Tibial nerve (tissue), 4 donors: ENCODE measurements at regions not wholly inside any gene's neighbourhood (a gene's known extent, or its start where the extent isn't known, plus 50 kb on each side); places are given as distances from the start of the nearest gene placed in this dataset.

Experiments used
- DNase-seq, 2 donors: peaks; one replicate each; pipeline ENCODE4 v3.0.0-alpha.2; 2019; ENCODE audit warnings: low spot score in 2 of 2
- H3K27ac ChIP-seq, 4 donors: fragments of 200-600 bp; sonication (generic) in 3 of 4; one replicate each; pipeline ENCODE4 v1.5.1; 2017 to 2019; ENCODE audit warnings: mild to moderate bottlenecking in 1 of 4
- H3K27me3 ChIP-seq, 2 donors: fragments of 200-600 bp; sonication (generic) in 1 of 2; one replicate each; pipeline versions ENCODE4 v1.5.1 to v1.6.0; 2017 to 2019
- H3K36me3 ChIP-seq, 3 donors: fragments of 200-600 bp; sonication (generic); one replicate each; pipeline ENCODE4 v1.5.1; 2018 to 2019
- H3K4me1 ChIP-seq, 4 donors: fragments of 200-600 bp; sonication (generic) in 3 of 4; one replicate each; pipeline ENCODE4 v1.5.1; 2017 to 2019
- H3K4me3 ChIP-seq, 4 donors: fragments of 200-600 bp; sonication (generic) in 3 of 4; one replicate each; pipeline ENCODE4 v1.5.1; 2017 to 2019; ENCODE audit warnings: mild to moderate bottlenecking in 1 of 4, moderate library complexity in 1 of 4
- H3K9me3 ChIP-seq, 4 donors: fragments of 200-600 bp; sonication (generic) in 3 of 4; one replicate each; pipeline ENCODE4 v1.5.1; 2017 to 2019
- CTCF ChIP-seq, 5 experiments: fragments of 200-600 bp in 3 of 5; fragments of 450-650 bp in 2 of 5; sonication (generic) in 3 of 5; IDR thresholded peaks; one replicate each; pipeline ENCODE4 v1.5.1; 2016 to 2019; ENCODE audit warnings: antibody characterized with exemption in 5 of 5, mild to moderate bottlenecking in 3 of 5, moderate library complexity in 2 of 5
- EP300 ChIP-seq, 2 donors: sonication (generic); formaldehyde crosslinking; IDR thresholded peaks; one replicate each; pipeline ENCODE4 v1.6.1; 2017; ENCODE audit warnings: antibody characterized with exemption in 2 of 2, mild to moderate bottlenecking in 1 of 2
- POLR2A ChIP-seq, 2 donors: fragments of 450-650 bp; IDR thresholded peaks; one replicate each; pipeline ENCODE4 v1.6.1; 2017; ENCODE audit warnings: antibody characterized with exemption in 2 of 2, mild to moderate bottlenecking in 2 of 2, moderate library complexity in 2 of 2
- WGBS, 2 donors: methylation state at CpG; one replicate each; pipeline ENCODE4 v1.1.5; 2018; 5-methylcytosine and 5-hydroxymethylcytosine counted together

DNA sequence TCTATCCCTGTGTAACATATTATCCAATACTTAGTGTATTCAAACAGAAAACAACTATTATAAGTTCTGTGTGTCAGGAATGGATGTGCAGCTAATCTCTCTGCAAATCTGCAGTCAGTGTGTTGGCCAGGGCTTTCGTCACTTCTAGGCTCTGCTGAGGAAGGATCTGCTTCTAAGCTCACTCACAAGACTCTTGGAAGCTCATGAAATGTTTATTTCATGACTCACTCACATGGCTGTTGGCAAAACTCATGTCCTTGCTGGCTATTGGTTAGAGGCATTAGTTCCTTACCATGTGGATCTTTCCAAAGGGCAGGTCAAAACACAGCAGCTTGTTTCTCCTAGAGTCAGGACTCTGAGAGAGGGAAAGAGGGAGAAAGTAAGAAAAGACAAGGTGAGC, 367.4 kb upstream of the SMARCA2 start:
- Histone ChIP-seq H3K27me3 (no peaks in the 10 kb centered on the region), H3K4me1 (no peaks in the 10 kb centered on the region), H3K27ac (no peak overlapping the region), H3K9me3 (no peaks in the 10 kb centered on the region), H3K36me3 (no peaks in the 10 kb centered on the region), H3K4me3 (no peak overlapping the region)
- 35 to 38% methylated on average over 1 of the region's 1 CpG for WGBS, 2 donors
- no peak for DNase-seq
- TF ChIP-seq CTCF (IDR thresholded peaks at IDR 0.05) (no peak), EP300 (IDR thresholded peaks at IDR 0.05) (no peak), POLR2A (IDR thresholded peaks at IDR 0.05) (no peak)

- Histone ChIP-seq H3K4me3 (no peak overlapping the region), H3K27me3 (no peaks in the 10 kb centered on the region), H3K4me1 (no peaks in the 10 kb centered on the region), H3K9me3 (no peaks in the 10 kb centered on the region), H3K36me3 (no peaks in the 10 kb centered on the region), H3K27ac (no peak overlapping the region)
- DNase-seq, result no peak
- TF ChIP-seq EP300 (IDR thresholded peaks at IDR 0.05), result no peak
- TF ChIP-seq POLR2A (IDR thresholded peaks at IDR 0.05), result no peak
- TF ChIP-seq CTCF (IDR thresholded peaks at IDR 0.05), result no peak
- WGBS, 2 donors, result 62 to 67% methylated on average over 4 of the region's 4 CpGs
Measured at GRCh38 chr9:1653282-1653681, 361.9 kb upstream of the SMARCA2 start.

- no peak overlapping the region for H3K27ac ChIP-seq
- no peaks in the 10 kb centered on the region for H3K27me3 ChIP-seq
- H3K36me3 ChIP-seq, result no peaks in the 10 kb centered on the region
- no peaks in the 10 kb centered on the region for H3K4me1 ChIP-seq
- no peak for DNase-seq
- H3K9me3 ChIP-seq, result no peaks in the 10 kb centered on the region
- no peak overlapping the region for H3K4me3 ChIP-seq
- WGBS, 2 donors, result 52 to 67% methylated on average over 4 of the region's 4 CpGs
- TF ChIP-seq CTCF (IDR thresholded peaks at IDR 0.05) (no peak), EP300 (IDR thresholded peaks at IDR 0.05) (no peak), POLR2A (IDR thresholded peaks at IDR 0.05) (no peak)
Measured at GRCh38 chr9:1658661-1659362, 356.3 kb upstream of the SMARCA2 start.

DNA sequence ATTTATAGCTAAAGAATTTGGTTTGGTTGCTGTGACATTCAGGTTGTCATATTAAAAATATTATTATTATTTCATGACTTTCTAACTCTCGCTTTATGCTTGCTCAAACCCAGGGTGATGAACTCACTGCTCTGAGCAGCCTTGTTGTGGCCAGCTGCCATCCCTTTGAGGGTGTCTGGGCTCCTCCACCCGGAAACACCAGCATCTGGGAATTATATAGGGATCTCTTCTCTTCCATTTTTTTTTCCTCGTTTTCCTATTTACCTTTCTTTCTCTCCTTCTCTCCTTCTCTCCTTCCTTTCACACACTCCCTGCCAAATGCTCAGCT, 355.8 kb upstream of the SMARCA2 start:
- H3K9me3 ChIP-seq, result no peaks in the 10 kb centered on the region
- DNase-seq, result no peak
- H3K4me3 ChIP-seq, result no peak overlapping the region
- no peak overlapping the region for H3K27ac ChIP-seq
- no peak for TF ChIP-seq CTCF (IDR thresholded peaks at IDR 0.05)
- TF ChIP-seq POLR2A (IDR thresholded peaks at IDR 0.05), result no peak
- no peak for TF ChIP-seq EP300 (IDR thresholded peaks at IDR 0.05)
- H3K27me3 ChIP-seq, result no peaks in the 10 kb centered on the region
- 58 to 63% methylated on average over 3 of the region's 3 CpGs for WGBS, 2 donors
- no peaks in the 10 kb centered on the region for H3K36me3 ChIP-seq
- no peaks in the 10 kb centered on the region for H3K4me1 ChIP-seq

DNA sequence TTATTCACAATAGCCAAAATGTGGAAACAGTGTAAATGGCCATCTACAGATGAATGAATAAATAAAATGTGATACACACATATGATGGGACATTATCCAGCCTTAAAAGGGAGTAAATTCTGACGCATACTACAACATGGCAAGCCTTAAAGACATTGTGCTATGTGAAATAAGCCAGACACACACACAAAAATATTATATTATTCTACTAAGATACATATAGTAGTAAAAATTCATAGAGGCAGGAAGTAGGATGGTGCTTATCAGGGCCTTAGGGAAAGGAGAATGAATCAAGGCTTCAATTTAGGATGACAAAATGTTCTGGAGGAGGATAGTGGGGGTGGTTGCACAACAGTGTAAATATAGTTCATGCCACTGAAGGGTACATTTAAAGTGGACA, 346.7 kb upstream of the SMARCA2 start:
- Histone ChIP-seq H3K27me3 (no peaks in the 10 kb centered on the region), H3K4me1 (no peaks in the 10 kb centered on the region), H3K9me3 (peaks cover 0 to 6% (median 0%) of the 10 kb centered on the region in 4 donors), H3K4me3 (no peak overlapping the region), H3K36me3 (no peaks in the 10 kb centered on the region), H3K27ac (no peak overlapping the region)
- WGBS, 2 donors, result 94 to 95% methylated on average over 1 of the region's 1 CpG
- DNase-seq, result no peak
- TF ChIP-seq CTCF (IDR thresholded peaks at IDR 0.05), result no peak
- TF ChIP-seq POLR2A (IDR thresholded peaks at IDR 0.05), result no peak
- no peak for TF ChIP-seq EP300 (IDR thresholded peaks at IDR 0.05)
